Mononuclear cell (primary cell): ENCODE measurements at regions not wholly inside any gene's neighbourhood (a gene's known extent, or its start where the extent isn't known, plus 50 kb on each side); places are given as distances from the start of the nearest gene placed in this dataset.

Source experiments
- H3K27me3 ChIP-seq: 2 replicates; pipeline ENCODE4 v1.6.0; 2011; ENCODE audit warnings: low read length, control low read depth; ENCODE audit not compliant: insufficient read depth
- H3K4me1 ChIP-seq: 2 replicates; pipeline ENCODE4 v1.5.1; 2011; ENCODE audit warnings: mild to moderate bottlenecking, low read length, control low read depth; ENCODE audit not compliant: insufficient read depth
- H3K4me3 ChIP-seq: 2 replicates; pipeline ENCODE4 v1.5.1; 2011; ENCODE audit warnings: mild to moderate bottlenecking, low read length, moderate library complexity
- H3K9me3 ChIP-seq: 2 replicates; pipeline ENCODE4 v1.5.1; 2011; ENCODE audit warnings: low read depth, mild to moderate bottlenecking, control low read depth, low read length

- Histone ChIP-seq H3K27me3 (peaks cover 17% of the 10 kb centered on the region), H3K9me3 (no peaks in the 10 kb centered on the region), H3K4me3 (no peak overlapping the region), H3K4me1 (no peaks in the 10 kb centered on the region)
These were observed 77.4 kb downstream of the FOXD2 start for GRCh38 chr1:47515164-47515789.

- Histone ChIP-seq H3K9me3 (no peaks in the 10 kb centered on the region), H3K27me3 (peaks cover 5% of the 10 kb centered on the region), H3K4me3 (no peak overlapping the region), H3K4me1 (no peaks in the 10 kb centered on the region)
These were observed 80.1 kb downstream of the FOXD2 start for GRCh38 chr1:47517946-47518345.

- Histone ChIP-seq H3K4me1 (no peaks in the 10 kb centered on the region), H3K27me3 (peaks cover 14% of the 10 kb centered on the region), H3K9me3 (no peaks in the 10 kb centered on the region), H3K4me3 (no peak overlapping the region)
These were observed 81.6 kb downstream of the FOXD2 start for GRCh38 chr1:47519491-47519890.

GRCh38 chr1:47519971-47520370, 82.1 kb downstream of the FOXD2 start:
- no peaks in the 10 kb centered on the region for H3K4me1 ChIP-seq
- peaks cover 14% of the 10 kb centered on the region for H3K27me3 ChIP-seq
- no peak overlapping the region for H3K4me3 ChIP-seq
- no peaks in the 10 kb centered on the region for H3K9me3 ChIP-seq

- no peaks in the 10 kb centered on the region for H3K4me1 ChIP-seq
- no peaks in the 10 kb centered on the region for H3K9me3 ChIP-seq
- peaks cover 14% of the 10 kb centered on the region for H3K27me3 ChIP-seq
- H3K4me3 ChIP-seq = no peak overlapping the region
These were observed 83.4 kb downstream of the FOXD2 start for GRCh38 chr1:47521034-47521881.

GRCh38 chr1:47522935-47523834, 85.3 kb downstream of the FOXD2 start:
- no peak overlapping the region for H3K4me3 ChIP-seq
- no peaks in the 10 kb centered on the region for H3K9me3 ChIP-seq
- H3K4me1 ChIP-seq = no peaks in the 10 kb centered on the region
- peaks cover 14% of the 10 kb centered on the region for H3K27me3 ChIP-seq

- H3K4me3 ChIP-seq = no peak overlapping the region
These were observed 86.0 kb downstream of the FOXD2 start for GRCh38 chr1:47523835-47524215.

GRCh38 chr1:47524272-47524671, 86.4 kb downstream of the FOXD2 start:
- Histone ChIP-seq H3K4me3 (no peak overlapping the region), H3K9me3 (peaks cover 7% of the 10 kb centered on the region), H3K27me3 (peaks cover 18% of the 10 kb centered on the region), H3K4me1 (no peaks in the 10 kb centered on the region)

More at GRCh38 chr1:47523835-47524215, 86.0 kb downstream of the FOXD2 start:
- H3K9me3 ChIP-seq = peaks cover 3% of the 10 kb centered on the region
- H3K4me1 ChIP-seq = no peaks in the 10 kb centered on the region
- H3K27me3 ChIP-seq = peaks cover 15% of the 10 kb centered on the region

- Histone ChIP-seq H3K4me1 (no peaks in the 10 kb centered on the region), H3K9me3 (peaks cover 11% of the 10 kb centered on the region), H3K4me3 (no peak overlapping the region), H3K27me3 (peaks cover 46% of the 10 kb centered on the region)
These were observed 89.9 kb downstream of the FOXD2 start for GRCh38 chr1:47527653-47528272.

- Histone ChIP-seq H3K4me1 (no peaks in the 10 kb centered on the region), H3K27me3 (peaks cover 48% of the 10 kb centered on the region), H3K9me3 (peaks cover 11% of the 10 kb centered on the region), H3K4me3 (no peak overlapping the region)
These were observed 91.8 kb downstream of the FOXD2 start for GRCh38 chr1:47529520-47530098.

- H3K4me1 ChIP-seq = no peaks in the 10 kb centered on the region
- peaks cover 54% of the 10 kb centered on the region for H3K27me3 ChIP-seq
- peaks cover 11% of the 10 kb centered on the region for H3K9me3 ChIP-seq
- no peak overlapping the region for H3K4me3 ChIP-seq
These were observed 95.3 kb downstream of the FOXD2 start for GRCh38 chr1:47532921-47533792.

GRCh38 chr1:47533793-47534328, 96.0 kb downstream of the FOXD2 start:
- Histone ChIP-seq H3K4me1 (no peaks in the 10 kb centered on the region), H3K4me3 (no peak overlapping the region), H3K27me3 (peaks cover 53% of the 10 kb centered on the region), H3K9me3 (peaks cover 8% of the 10 kb centered on the region)

GRCh38 chr1:47534436-47534835, 96.6 kb downstream of the FOXD2 start:
- no peaks in the 10 kb centered on the region for H3K4me1 ChIP-seq
- H3K9me3 ChIP-seq = peaks cover 2% of the 10 kb centered on the region
- H3K27me3 ChIP-seq = peaks cover 48% of the 10 kb centered on the region
- H3K4me3 ChIP-seq = no peak overlapping the region
